ENCODE measurements at regions not wholly inside any gene's neighbourhood (a gene's known extent, or its start where the extent isn't known, plus 50 kb on each side); places are given as distances from the start of the nearest gene placed in this dataset.

- Histone ChIP-seq H3K36me3 (ENCODE audit: control insufficient read depth, insufficient read depth, low read length) (no peaks in the 10 kb centered on the region), H3K9me3 (ENCODE audit: control insufficient read depth, insufficient read depth, low read depth, low read length) (no peaks in the 10 kb centered on the region), H3K27ac (ENCODE audit: low read length) (no peak overlapping the region), H3K4me1 (ENCODE audit: control insufficient read depth, insufficient read depth, low read length) (no peaks in the 10 kb centered on the region), H3K27me3 (ENCODE audit: control insufficient read depth, insufficient read depth, low read length) (no peaks in the 10 kb centered on the region), H3K4me3 (ENCODE audit: low read depth in 2 of 2, low read length in 2 of 2) (no peak overlapping the region)
- no TSS peak for BruUV-seq (replicated peaks)
- intact Hi-C loops (cut with micrococcal nuclease; ENCODE audit: unreplicated experiment): no loop called here
- TF ChIP-seq CTCF (IDR thresholded peaks at IDR 0.05): no peak
- no peak for TF ChIP-seq SIN3A (IDR thresholded peaks at IDR 0.05; ENCODE audit: borderline replicate concordance, insufficient read depth, low read depth, low read length)
- no peak for TF ChIP-seq TCF7L2 (IDR thresholded peaks at IDR 0.05; ENCODE audit: low read depth, low read length)
- no peak for TF ChIP-seq REST (IDR thresholded peaks at IDR 0.05; ENCODE audit: insufficient read depth in 1 of 2, low read depth in 2 of 2, low read length in 1 of 2)
- no peak for TF ChIP-seq POLR2AphosphoS5 (IDR thresholded peaks at IDR 0.05; ENCODE audit: low read depth, low read length)
- POLR2A ChIA-PET: no interaction called here
- DNase-seq (ENCODE audit: low read depth, low spot score): no peak
- in situ Hi-C loops (cut with HindIII; ENCODE audit: low pct_unique_long_range_greater_than_20kb, low sequenced_read_pairs): no loop called here
- ATAC-seq: no peak
- CTCF ChIA-PET: no interaction called here
These were observed 518.7 kb downstream of the TXNL1 start for GRCh38 chr18:56119681-56120080.

- TF ChIP-seq SIN3A (IDR thresholded peaks at IDR 0.05; ENCODE audit: borderline replicate concordance, insufficient read depth, low read depth, low read length) (no peak), CTCF (IDR thresholded peaks at IDR 0.05) (no peak), TCF7L2 (IDR thresholded peaks at IDR 0.05; ENCODE audit: low read depth, low read length) (no peak), REST (IDR thresholded peaks at IDR 0.05; ENCODE audit: insufficient read depth in 1 of 2, low read depth in 2 of 2, low read length in 1 of 2) (no peak), POLR2AphosphoS5 (IDR thresholded peaks at IDR 0.05; ENCODE audit: low read depth, low read length) (no peak)
- no TSS peak for BruUV-seq (replicated peaks)
- ATAC-seq (no peak), DNase-seq (ENCODE audit: low read depth, low spot score) (no peak)
- Histone ChIP-seq H3K36me3 (ENCODE audit: control insufficient read depth, insufficient read depth, low read length) (no peaks in the 10 kb centered on the region), H3K4me1 (ENCODE audit: control insufficient read depth, insufficient read depth, low read length) (no peaks in the 10 kb centered on the region), H3K27ac (ENCODE audit: low read length) (no peak overlapping the region), H3K9me3 (ENCODE audit: control insufficient read depth, insufficient read depth, low read depth, low read length) (no peaks in the 10 kb centered on the region), H3K4me3 (ENCODE audit: low read depth in 2 of 2, low read length in 2 of 2) (no peak overlapping the region), H3K27me3 (ENCODE audit: control insufficient read depth, insufficient read depth, low read length) (no peaks in the 10 kb centered on the region)
- ChIA-PET CTCF (no interaction called here), POLR2A (no interaction called here)
- in situ Hi-C loops (cut with HindIII; ENCODE audit: low pct_unique_long_range_greater_than_20kb, low sequenced_read_pairs) (no loop called here), intact Hi-C loops (cut with micrococcal nuclease; ENCODE audit: unreplicated experiment) (no loop called here)
These were observed 520.0 kb downstream of the TXNL1 start for GRCh38 chr18:56118422-56118821.

All from Panc1 (cell line).